IMR-90 (cell line): ENCODE measurements at regions not wholly inside any gene's neighbourhood (a gene's known extent, or its start where the extent isn't known, plus 50 kb on each side); places are given as distances from the start of the nearest gene placed in this dataset.

Experiments
- ATAC-seq: fragments of 200-7000 bp; cut with Tn5 transposase; 2 replicates; pipeline ENCODE4 v1.9.1; 2020; ENCODE audit warnings: low read depth, mild to moderate bottlenecking, moderate library complexity
- BruUV-seq: library from RNA; stranded (reverse); fragments of 400-500 nt; replicated peaks from 2 replicates; lab custom pipeline; 2021; lab: Mats Ljungman, UMichigan
- CTCF ChIA-PET: fragments of 300-600 bp; formaldehyde crosslinking; extraction: SDS; loops from one replicate; lab custom pipeline; 2021; ENCODE audit warnings: antibody characterized with exemption; lab: Yijun Ruan, JAX
- POLR2A ChIA-PET: fragments of 300-600 bp; sonication (Branson Sonifier 250); formaldehyde crosslinking; loops from one replicate; lab custom pipeline; 2022; ENCODE audit warnings: antibody characterized with exemption; ENCODE audit not compliant: unreplicated experiment; lab: Charles Lee
- DNase-seq: peaks from one replicate; pipeline ENCODE4 v3.0.0; 2013
- H2AFZ ChIP-seq: replicated peaks from 2 replicates; pipeline ENCODE3; 2013; ENCODE audit warnings: low read length, mild to moderate bottlenecking; ENCODE audit not compliant: poor library complexity
- H2AK5ac ChIP-seq: 2 replicates; pipeline ENCODE4 v1.6.1; 2013; ENCODE audit warnings: low read depth, low read length, inconsistent platforms
- H2AK9ac ChIP-seq: replicated peaks from 2 replicates; pipeline ENCODE3; 2013; ENCODE audit warnings: mild to moderate bottlenecking, low read depth, low read length, moderate library complexity; ENCODE audit not compliant: poor library complexity
- H2BK120ac ChIP-seq: 2 replicates; pipeline ENCODE4 v1.6.1; 2013; ENCODE audit warnings: low read depth, low read length, inconsistent platforms
- H2BK15ac ChIP-seq: 3 replicates; pipeline ENCODE4 v1.6.1; 2013; ENCODE audit warnings: low read depth, low read length, inconsistent platforms
- H2BK20ac ChIP-seq: 2 replicates; pipeline ENCODE4 v1.6.1; 2013; ENCODE audit warnings: low read depth, mild to moderate bottlenecking, inconsistent platforms, low read length, moderate library complexity
- H2BK5ac ChIP-seq: 2 replicates; pipeline ENCODE4 v1.6.1; 2013; ENCODE audit warnings: mild to moderate bottlenecking, low read depth, low read length, inconsistent platforms; ENCODE audit not compliant: poor library complexity, severe bottlenecking
- H3K14ac ChIP-seq: replicated peaks from 2 replicates; pipeline ENCODE4 v1.6.1; 2013; ENCODE audit warnings: low read depth, low read length, inconsistent platforms
- H3K18ac ChIP-seq: 2 replicates; pipeline ENCODE4 v1.6.1; 2013; ENCODE audit warnings: low read depth, low read length, control low read depth
- H3K23ac ChIP-seq: 2 replicates; pipeline ENCODE4 v1.6.1; 2013; ENCODE audit warnings: low read depth, low read length, inconsistent platforms
- H3K27ac ChIP-seq: 2 replicates; pipeline ENCODE4 v1.5.1; 2013; ENCODE audit warnings: mild to moderate bottlenecking, control low read depth, low read length; ENCODE audit not compliant: insufficient read depth
- H3K27me3 ChIP-seq: 2 replicates; pipeline ENCODE4 v1.6.1; 2013; ENCODE audit warnings: low read length; ENCODE audit not compliant: control insufficient read depth, insufficient read depth
- H3K36me3 ChIP-seq: 2 replicates; pipeline ENCODE4 v1.6.1; 2013; ENCODE audit warnings: low read length, mixed read lengths; ENCODE audit not compliant: control insufficient read depth, insufficient read depth
- H3K4ac ChIP-seq: 2 replicates; pipeline ENCODE4 v1.6.1; 2013; ENCODE audit warnings: low read depth, low read length, inconsistent platforms
- H3K4me1 ChIP-seq: 2 replicates; pipeline ENCODE4 v1.6.1; 2013; ENCODE audit warnings: low read length, mixed read lengths; ENCODE audit not compliant: control insufficient read depth, insufficient read depth
- H3K4me2 ChIP-seq: 2 replicates; pipeline ENCODE4 v1.6.1; 2013; ENCODE audit warnings: low read depth, mild to moderate bottlenecking, control low read depth, low read length, moderate library complexity
- H3K4me3 ChIP-seq: 2 replicates; pipeline ENCODE4 v1.5.1; 2013; ENCODE audit warnings: low read depth, mild to moderate bottlenecking, control low read depth, low read length, moderate library complexity; ENCODE audit not compliant: insufficient read depth
- H3K56ac ChIP-seq: 2 replicates; pipeline ENCODE4 v1.6.1; 2013; ENCODE audit warnings: low read length, inconsistent platforms; ENCODE audit not compliant: insufficient read depth; ENCODE audit errors: extremely low read depth
- H3K79me1 ChIP-seq, 2 experiments: 2 replicates each; pipeline ENCODE4 v1.6.1; 2013; ENCODE audit warnings: low read length in 2 of 2, inconsistent platforms in 1 of 2, low read depth in 1 of 2
- H3K9ac ChIP-seq: 2 replicates; pipeline ENCODE4 v1.6.1; 2013; ENCODE audit warnings: low read depth, low read length, control low read depth
- H3K9me1 ChIP-seq: 2 replicates; pipeline ENCODE4 v1.6.1; 2013; ENCODE audit warnings: low read length, inconsistent platforms; ENCODE audit not compliant: insufficient read depth
- H3K9me3 ChIP-seq: 2 replicates; pipeline ENCODE4 v1.6.1; 2013; ENCODE audit warnings: low read length; ENCODE audit not compliant: control insufficient read depth, insufficient read depth
- H4K20me1 ChIP-seq: 2 replicates; pipeline ENCODE4 v1.6.1; 2013; ENCODE audit warnings: low read length, inconsistent platforms; ENCODE audit not compliant: insufficient read depth
- H4K5ac ChIP-seq: 2 replicates; pipeline ENCODE4 v1.6.1; 2013; ENCODE audit warnings: mild to moderate bottlenecking, low read depth, low read length, control low read depth
- H4K8ac ChIP-seq, 2 experiments: 2 replicates each; pipeline ENCODE4 v1.6.1; 2013; ENCODE audit warnings: low read depth in 2 of 2, low read length in 2 of 2, control low read depth in 1 of 2, inconsistent platforms in 1 of 2
- H4K91ac ChIP-seq: 2 replicates; pipeline ENCODE4 v1.6.1; 2013; ENCODE audit warnings: low read depth, low read length, inconsistent platforms; ENCODE audit not compliant: insufficient read depth
- BHLHE40 ChIP-seq: fragments of 150-350 bp; IDR thresholded peaks from 2 replicates; pipeline ENCODE4 v1.6.1; 2016; ENCODE audit warnings: mild to moderate bottlenecking, low read depth, low read length
- ELK1 ChIP-seq: fragments of 150-350 bp; IDR thresholded peaks from 2 replicates; pipeline ENCODE4 v1.6.1; 2016; ENCODE audit warnings: low read depth, mild to moderate bottlenecking, low read length, moderate library complexity, borderline replicate concordance
- NFE2L2 ChIP-seq: fragments of 150-350 bp; IDR thresholded peaks from 2 replicates; pipeline ENCODE4 v1.6.1; 2016; ENCODE audit warnings: low read depth, mild to moderate bottlenecking, low read length
- WGBS, 2 experiments: methylation state at CpG; one replicate each; pipeline versions ENCODE4 v1.1.5 to v1.1.7; 2013; ENCODE audit warnings: missing lambda C conversion rate in 2 of 2; ENCODE audit not compliant: insufficient read length in 1 of 2; ENCODE audit errors: extremely low coverage in 2 of 2; 5-methylcytosine and 5-hydroxymethylcytosine counted together
- dilution Hi-C: fragments of 300-500 bp; cut with HindIII; formaldehyde crosslinking; loops from one replicate; pipeline ENCODE4 v1.14.3; 2018; ENCODE audit warnings: low sequenced_read_pairs; ENCODE audit not compliant: unreplicated experiment
- in situ Hi-C: fragments of 300-500 bp; cut with MboI; formaldehyde crosslinking; loops from 3 replicates; pipeline ENCODE4 v1.14.3; 2019; ENCODE audit warnings: low sequenced_read_pairs, inconsistent platforms, mixed read lengths
- intact Hi-C: fragments of 100-400 bp; cut with micrococcal nuclease; formaldehyde crosslinking; loops from 2 replicates; pipeline ENCODE4 v1.10.0; 2022
- TF ChIP-seq, protein P1 (sequence below): conservative IDR thresholded peaks from 2 replicates; pipeline ENCODE4 v1.5.1; 2012; ENCODE audit warnings: mild to moderate bottlenecking, low read depth, low read length, improper control_type of control experiment

DNA sequence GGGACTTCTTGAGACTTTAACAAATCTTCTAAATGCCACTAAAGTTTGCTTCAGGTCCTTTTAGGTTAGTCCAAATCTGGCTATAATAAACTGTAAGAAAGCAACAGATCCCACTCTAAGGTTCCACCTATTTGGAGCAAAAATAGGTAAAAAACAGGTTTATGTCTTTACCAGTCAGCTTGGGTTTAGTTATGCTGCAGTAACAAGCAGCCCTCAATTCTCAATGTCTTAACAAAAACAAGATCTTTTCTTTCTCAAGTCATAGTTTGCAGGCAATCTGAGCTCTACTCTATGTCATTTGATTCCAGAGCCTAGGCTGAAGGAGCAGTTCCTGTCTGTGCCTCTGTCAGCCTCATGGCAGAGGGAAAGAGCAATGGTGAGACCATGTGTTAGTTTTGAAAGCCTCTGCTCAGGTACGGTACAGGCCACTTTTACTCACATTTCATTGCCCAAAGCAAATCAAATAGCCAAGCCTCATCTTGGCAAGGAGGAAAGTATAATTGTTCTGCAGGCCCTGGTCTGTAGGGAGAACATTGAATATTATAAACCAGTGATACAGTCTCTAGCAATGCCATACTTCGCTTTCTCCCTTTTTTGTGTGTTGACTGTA, 108.6 kb downstream of the CD83 start:
- Histone ChIP-seq H3K27ac (no peak overlapping the region), H3K18ac (no peak overlapping the region), H3K14ac (no peak overlapping the region), H4K5ac (no peak overlapping the region), H2AK9ac (no peak overlapping the region), H3K56ac (no peak overlapping the region), H3K9me3 (peaks cover 3% of the 10 kb centered on the region), H3K4me1 (no peaks in the 10 kb centered on the region), H3K36me3 (no peaks in the 10 kb centered on the region), H2BK15ac (no peak overlapping the region), H3K27me3 (peaks cover 3% of the 10 kb centered on the region; the same call in 1 of the 2 replicates), H2BK5ac (no peak overlapping the region), H2AK5ac (no peak overlapping the region), H3K9me1 (no peaks in the 10 kb centered on the region), H3K4me2 (no peak overlapping the region), H4K8ac (no peak overlapping the region), H3K4ac (no peak overlapping the region), H3K23ac (no peak overlapping the region), H4K20me1 (no peaks in the 10 kb centered on the region), H3K9ac (no peak overlapping the region), H3K79me1 (no peaks in the 10 kb centered on the region), H3K4me3 (no peak overlapping the region), H4K91ac (no peak overlapping the region), H2AFZ (no peak overlapping the region), H2BK20ac (no peak overlapping the region), H2BK120ac (no peak overlapping the region)
- in situ Hi-C loops = no loop called here
- ATAC-seq (no peak), DNase-seq (no peak)
- intact Hi-C loops = no loop called here
- TF ChIP-seq NFE2L2 (no peak), BHLHE40 (no peak), ELK1 (no peak)
- TF ChIP-seq, protein P1, sequence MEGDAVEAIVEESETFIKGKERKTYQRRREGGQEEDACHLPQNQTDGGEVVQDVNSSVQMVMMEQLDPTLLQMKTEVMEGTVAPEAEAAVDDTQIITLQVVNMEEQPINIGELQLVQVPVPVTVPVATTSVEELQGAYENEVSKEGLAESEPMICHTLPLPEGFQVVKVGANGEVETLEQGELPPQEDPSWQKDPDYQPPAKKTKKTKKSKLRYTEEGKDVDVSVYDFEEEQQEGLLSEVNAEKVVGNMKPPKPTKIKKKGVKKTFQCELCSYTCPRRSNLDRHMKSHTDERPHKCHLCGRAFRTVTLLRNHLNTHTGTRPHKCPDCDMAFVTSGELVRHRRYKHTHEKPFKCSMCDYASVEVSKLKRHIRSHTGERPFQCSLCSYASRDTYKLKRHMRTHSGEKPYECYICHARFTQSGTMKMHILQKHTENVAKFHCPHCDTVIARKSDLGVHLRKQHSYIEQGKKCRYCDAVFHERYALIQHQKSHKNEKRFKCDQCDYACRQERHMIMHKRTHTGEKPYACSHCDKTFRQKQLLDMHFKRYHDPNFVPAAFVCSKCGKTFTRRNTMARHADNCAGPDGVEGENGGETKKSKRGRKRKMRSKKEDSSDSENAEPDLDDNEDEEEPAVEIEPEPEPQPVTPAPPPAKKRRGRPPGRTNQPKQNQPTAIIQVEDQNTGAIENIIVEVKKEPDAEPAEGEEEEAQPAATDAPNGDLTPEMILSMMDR = no peak
- dilution Hi-C loops = no loop called here
- ChIA-PET POLR2A (no interaction called here), CTCF (no interaction called here)
- BruUV-seq = no TSS peak
- whole genome bisulfite sequencing, 2 experiments = no CpG with 5 or more reads among the region's 2 CpGs
